ENCODE measurements at regions not wholly inside any gene's neighbourhood (a gene's known extent, or its start where the extent isn't known, plus 50 kb on each side); places are given as distances from the start of the nearest gene placed in this dataset.

DNA sequence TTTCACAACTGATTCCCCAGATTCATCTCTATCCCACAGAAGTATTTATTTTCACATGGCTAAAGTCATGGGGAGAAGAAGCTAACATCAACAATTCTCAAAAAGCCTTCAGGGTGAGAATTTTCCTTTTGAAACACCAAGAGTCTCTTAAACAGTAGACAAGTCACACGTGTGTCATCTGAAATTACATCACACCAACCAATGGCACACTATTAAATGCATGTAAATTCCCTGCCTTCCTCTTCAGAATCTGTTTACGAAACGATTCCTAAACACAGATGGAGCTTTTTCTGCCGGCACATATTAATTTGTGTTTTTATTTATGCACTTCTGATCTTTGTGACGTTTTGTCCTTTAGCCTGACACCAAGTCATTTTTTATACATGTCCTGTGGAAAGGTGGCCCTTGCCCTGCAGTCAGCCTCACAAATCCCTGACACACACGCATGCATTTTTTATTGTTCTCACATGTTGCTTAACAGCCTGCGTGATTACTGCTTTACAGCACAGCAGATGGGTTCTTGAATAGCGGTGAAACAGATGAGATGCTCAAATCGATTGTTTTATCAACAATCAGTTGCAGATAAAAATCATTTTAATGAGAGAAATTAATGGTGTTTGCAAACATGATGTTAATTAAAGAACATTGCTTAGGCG is 735.9 kb upstream of the TENM3 start:
- TF ChIP-seq FOXP2 (optimal IDR thresholded peaks at IDR 0.05; ENCODE audit: control extremely low read depth, extremely low read length, insufficient read depth) (no peak), POLR2AphosphoS5 (IDR thresholded peaks at IDR 0.05; ENCODE audit: borderline replicate concordance, low read depth, low read length) (no peak), EZH2 (IDR thresholded peaks at IDR 0.05) (no peak)
- Histone ChIP-seq H3K27ac (no peak overlapping the region), H3K9ac (ENCODE audit: insufficient read length) (no peak overlapping the region), H3K9me3 (ENCODE audit: low read depth, low read length) (no peaks in the 10 kb centered on the region), H3K36me3 (ENCODE audit: insufficient read depth, low read length) (no peaks in the 10 kb centered on the region), H3K4me3 (no peak overlapping the region)
- DNase-seq (ENCODE audit: low read depth, low spot score): no peak

DNA sequence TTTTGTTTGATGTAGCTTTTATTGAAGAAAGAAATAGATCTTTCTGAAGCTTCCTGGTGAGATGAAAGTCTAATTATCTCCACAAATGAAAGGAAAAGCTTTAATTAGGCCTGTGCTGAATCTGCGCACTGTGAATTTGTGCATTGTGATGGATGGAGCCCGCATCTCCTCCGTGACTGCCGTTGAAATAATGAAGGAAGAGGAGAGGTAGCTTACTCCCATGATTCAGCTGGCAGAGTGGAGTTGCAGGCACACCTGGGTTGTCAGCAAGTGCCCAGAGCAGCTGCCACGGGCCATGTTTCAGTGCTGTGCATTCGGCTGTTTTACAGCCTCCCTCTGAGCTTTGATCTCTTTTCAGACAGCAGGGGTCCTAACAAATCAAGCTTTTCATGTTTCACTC is 735.3 kb upstream of the TENM3 start:
- TF ChIP-seq POLR2AphosphoS5 (IDR thresholded peaks at IDR 0.05; ENCODE audit: borderline replicate concordance, low read depth, low read length) (no peak), FOXP2 (optimal IDR thresholded peaks at IDR 0.05; ENCODE audit: control extremely low read depth, extremely low read length, insufficient read depth) (no peak), EZH2 (IDR thresholded peaks at IDR 0.05) (no peak)
- Histone ChIP-seq H3K9ac (ENCODE audit: insufficient read length) (no peak overlapping the region), H3K36me3 (ENCODE audit: insufficient read depth, low read length) (no peaks in the 10 kb centered on the region), H3K9me3 (ENCODE audit: low read depth, low read length) (no peaks in the 10 kb centered on the region), H3K27ac (no peak overlapping the region), H3K4me3 (no peak overlapping the region)
- no peak for DNase-seq (ENCODE audit: low read depth, low spot score)

DNA sequence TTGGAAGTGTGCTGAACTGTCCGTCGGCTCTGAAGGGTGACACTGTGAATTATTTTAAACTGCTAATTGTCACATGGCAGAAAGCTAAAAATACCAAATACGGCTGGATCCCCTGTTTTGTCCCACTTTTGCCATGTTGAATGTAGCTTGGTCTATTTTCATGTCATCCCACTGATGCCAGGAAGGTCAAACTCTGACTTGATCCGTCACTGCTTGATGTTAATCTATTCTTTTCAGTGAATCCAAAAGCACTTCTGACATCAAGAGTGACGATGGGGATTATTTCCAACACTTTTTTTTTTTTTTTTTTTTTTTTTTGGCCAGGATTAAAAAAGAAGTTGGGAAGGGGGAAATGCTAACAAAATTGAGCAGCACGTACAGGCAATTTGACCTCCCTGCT is 734.6 kb upstream of the TENM3 start:
- H3K36me3 ChIP-seq (ENCODE audit: insufficient read depth, low read length): no peaks in the 10 kb centered on the region
- TF ChIP-seq FOXP2 (optimal IDR thresholded peaks at IDR 0.05; ENCODE audit: control extremely low read depth, extremely low read length, insufficient read depth) (no peak), EZH2 (IDR thresholded peaks at IDR 0.05) (no peak), POLR2AphosphoS5 (IDR thresholded peaks at IDR 0.05; ENCODE audit: borderline replicate concordance, low read depth, low read length) (no peak)

DNA sequence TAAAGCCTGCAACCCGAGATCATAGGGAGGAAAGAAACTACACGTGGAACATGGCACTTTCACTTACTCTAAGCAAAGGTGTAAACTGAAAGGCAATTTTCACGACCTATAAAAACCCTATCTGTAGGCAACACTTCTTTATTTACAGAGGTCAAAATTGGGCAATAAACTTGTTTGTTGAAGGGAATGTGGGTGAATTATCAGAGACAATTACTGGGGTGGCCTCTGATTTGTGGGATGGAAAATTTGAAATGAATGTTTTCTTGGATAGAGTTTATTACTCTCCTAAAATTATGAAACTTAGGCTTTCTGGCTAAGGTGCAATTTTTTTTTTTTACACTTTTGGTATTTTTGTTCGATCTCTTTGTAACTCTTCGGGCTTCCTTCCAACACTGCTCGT is 734.1 kb upstream of the TENM3 start:
- Histone ChIP-seq H3K27ac (no peak overlapping the region), H3K9me3 (ENCODE audit: low read depth, low read length) (no peaks in the 10 kb centered on the region), H3K4me3 (no peak overlapping the region), H3K9ac (ENCODE audit: insufficient read length) (no peak overlapping the region), H3K36me3 (ENCODE audit: insufficient read depth, low read length) (no peaks in the 10 kb centered on the region)
- no peak for TF ChIP-seq EZH2 (IDR thresholded peaks at IDR 0.05)
- no peak for TF ChIP-seq POLR2AphosphoS5 (IDR thresholded peaks at IDR 0.05; ENCODE audit: borderline replicate concordance, low read depth, low read length)
- TF ChIP-seq FOXP2 (optimal IDR thresholded peaks at IDR 0.05; ENCODE audit: control extremely low read depth, extremely low read length, insufficient read depth): no peak
- no peak for DNase-seq (ENCODE audit: low read depth, low spot score)

More for the DNA sequence above, 734.6 kb upstream of the TENM3 start:
- DNase-seq (ENCODE audit: low read depth, low spot score): no peak
- Histone ChIP-seq H3K9me3 (ENCODE audit: low read depth, low read length) (no peaks in the 10 kb centered on the region), H3K9ac (ENCODE audit: insufficient read length) (no peak overlapping the region), H3K4me3 (no peak overlapping the region), H3K27ac (no peak overlapping the region)

DNA sequence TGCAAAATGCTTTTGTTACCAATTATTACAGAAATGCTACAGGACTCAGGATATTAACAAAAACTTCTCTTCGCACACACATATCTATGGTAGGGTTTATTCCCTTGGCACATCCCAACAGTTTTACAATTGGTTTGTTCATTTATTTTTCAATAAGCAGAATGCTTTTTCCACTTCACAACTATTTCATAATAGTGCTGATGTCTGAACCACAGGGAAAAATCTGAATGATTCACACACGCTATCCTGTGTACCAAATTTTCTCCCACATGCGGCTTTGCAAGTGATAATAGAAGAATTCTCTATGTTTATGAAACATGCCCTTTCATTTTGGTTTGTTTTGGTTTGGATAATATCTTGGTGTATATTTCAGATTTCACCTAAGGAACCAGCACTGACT is 725.7 kb upstream of the TENM3 start:
- no peak overlapping the region for H3K27ac ChIP-seq
- H3K4me3 ChIP-seq: no peak overlapping the region
- H3K36me3 ChIP-seq (ENCODE audit: insufficient read depth, low read length): no peaks in the 10 kb centered on the region
- TF ChIP-seq EZH2 (IDR thresholded peaks at IDR 0.05) (no peak), FOXP2 (optimal IDR thresholded peaks at IDR 0.05; ENCODE audit: control extremely low read depth, extremely low read length, insufficient read depth) (no peak), POLR2AphosphoS5 (IDR thresholded peaks at IDR 0.05; ENCODE audit: borderline replicate concordance, low read depth, low read length) (no peak)
- no peaks in the 10 kb centered on the region for H3K9me3 ChIP-seq (ENCODE audit: low read depth, low read length)
- H3K9ac ChIP-seq (ENCODE audit: insufficient read length): no peak overlapping the region
- no peak for DNase-seq (ENCODE audit: low read depth, low spot score)

DNA sequence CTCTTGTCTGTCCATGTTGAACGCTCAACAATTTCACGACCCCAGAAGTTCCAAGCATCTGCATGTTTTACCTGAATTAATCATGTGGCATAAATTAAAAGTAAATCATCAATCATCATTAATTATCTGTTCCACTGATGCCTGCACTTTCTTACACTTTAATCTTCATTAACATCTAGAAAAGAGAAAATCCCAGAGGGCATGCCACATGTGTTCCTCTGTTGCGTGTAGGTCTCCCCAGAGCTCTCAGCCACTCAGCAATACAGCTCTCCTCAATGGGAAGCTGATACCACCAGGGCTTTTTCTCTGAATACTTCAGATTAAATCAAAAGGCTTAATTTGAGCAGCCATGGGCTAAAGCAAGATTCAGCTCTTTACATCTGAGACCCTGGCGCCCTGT is 722.4 kb upstream of the TENM3 start:
- TF ChIP-seq EZH2 (IDR thresholded peaks at IDR 0.05) (no peak), POLR2AphosphoS5 (IDR thresholded peaks at IDR 0.05; ENCODE audit: borderline replicate concordance, low read depth, low read length) (no peak), FOXP2 (optimal IDR thresholded peaks at IDR 0.05; ENCODE audit: control extremely low read depth, extremely low read length, insufficient read depth) (no peak)
- DNase-seq (ENCODE audit: low read depth, low spot score): no peak
- Histone ChIP-seq H3K4me3 (no peak overlapping the region), H3K9me3 (ENCODE audit: low read depth, low read length) (no peaks in the 10 kb centered on the region), H3K9ac (ENCODE audit: insufficient read length) (no peak overlapping the region), H3K27ac (no peak overlapping the region), H3K36me3 (ENCODE audit: insufficient read depth, low read length) (no peaks in the 10 kb centered on the region)

DNA sequence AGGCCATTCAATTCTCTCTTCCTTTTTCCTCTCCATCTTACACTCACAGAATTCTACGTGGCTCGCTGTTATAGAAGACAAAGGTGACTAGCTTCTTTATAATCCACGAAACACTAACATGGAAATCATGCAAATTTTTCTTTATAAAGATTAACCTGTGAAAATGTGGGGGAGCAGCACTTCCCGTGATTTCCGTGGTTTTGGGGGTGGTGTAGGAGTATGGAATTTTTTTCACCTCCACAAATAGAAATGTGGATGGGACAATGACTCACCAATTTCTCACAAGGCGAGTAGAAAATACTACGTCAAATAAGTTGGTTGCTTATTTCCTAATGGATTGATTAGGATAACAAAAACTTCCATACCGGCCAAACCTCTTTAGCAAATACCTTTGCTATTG is 719.2 kb upstream of the TENM3 start:
- DNase-seq (ENCODE audit: low read depth, low spot score): no peak
- no peak overlapping the region for H3K4me3 ChIP-seq
- H3K9ac ChIP-seq (ENCODE audit: insufficient read length): no peak overlapping the region
- TF ChIP-seq EZH2 (IDR thresholded peaks at IDR 0.05) (no peak), POLR2AphosphoS5 (IDR thresholded peaks at IDR 0.05; ENCODE audit: borderline replicate concordance, low read depth, low read length) (no peak), FOXP2 (optimal IDR thresholded peaks at IDR 0.05; ENCODE audit: control extremely low read depth, extremely low read length, insufficient read depth) (no peak)
- H3K36me3 ChIP-seq (ENCODE audit: insufficient read depth, low read length): no peaks in the 10 kb centered on the region
- no peaks in the 10 kb centered on the region for H3K9me3 ChIP-seq (ENCODE audit: low read depth, low read length)
- no peak overlapping the region for H3K27ac ChIP-seq

DNA sequence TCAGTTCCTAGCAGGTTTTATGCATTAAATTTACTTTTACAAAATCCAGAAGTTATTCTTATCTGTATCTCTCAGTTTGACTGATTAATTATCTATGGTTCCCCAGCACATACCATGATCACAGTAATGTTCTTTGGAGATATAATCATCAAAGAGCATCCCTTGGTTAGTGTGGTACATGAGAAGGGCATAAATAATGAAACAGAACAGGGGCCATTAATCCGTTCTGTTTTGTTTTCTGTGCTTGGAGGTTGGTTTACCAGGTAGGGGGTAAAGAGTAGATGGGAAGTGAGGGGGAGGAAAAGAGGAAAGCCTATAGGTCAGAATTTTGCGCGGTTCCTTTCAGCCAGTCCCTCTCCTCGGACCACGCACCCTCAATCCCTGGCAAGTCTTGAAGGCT is 718.7 kb upstream of the TENM3 start:
- H3K9ac ChIP-seq (ENCODE audit: insufficient read length): no peak overlapping the region
- no peak for DNase-seq (ENCODE audit: low read depth, low spot score)
- H3K27ac ChIP-seq: no peak overlapping the region
- H3K4me3 ChIP-seq: no peak overlapping the region
- H3K36me3 ChIP-seq (ENCODE audit: insufficient read depth, low read length): no peaks in the 10 kb centered on the region
- TF ChIP-seq FOXP2 (optimal IDR thresholded peaks at IDR 0.05; ENCODE audit: control extremely low read depth, extremely low read length, insufficient read depth): no peak
- TF ChIP-seq EZH2 (IDR thresholded peaks at IDR 0.05): no peak
- TF ChIP-seq POLR2AphosphoS5 (IDR thresholded peaks at IDR 0.05; ENCODE audit: borderline replicate concordance, low read depth, low read length): no peak
- no peaks in the 10 kb centered on the region for H3K9me3 ChIP-seq (ENCODE audit: low read depth, low read length)

DNA sequence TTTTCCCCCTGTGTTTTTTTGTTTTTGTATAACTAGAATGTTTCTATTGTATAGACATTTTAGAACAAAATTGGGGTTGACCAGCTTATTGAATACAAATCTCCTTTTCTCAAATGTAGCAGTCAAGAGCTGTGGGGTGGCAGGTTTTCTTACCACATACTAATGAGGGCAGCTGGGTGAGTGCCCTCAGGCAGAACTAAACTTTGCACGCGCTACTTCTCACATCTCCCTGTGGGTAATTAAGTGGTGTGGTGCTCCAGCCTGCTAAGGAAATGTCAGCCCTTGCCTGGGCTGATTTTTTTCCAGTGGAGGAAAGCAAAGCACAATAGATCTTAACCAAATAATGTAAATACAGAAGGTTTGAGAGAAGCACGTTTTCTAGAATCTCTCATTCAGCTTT is 717.6 kb upstream of the TENM3 start:
- no peak for DNase-seq (ENCODE audit: low read depth, low spot score)
- no peak for TF ChIP-seq POLR2AphosphoS5 (IDR thresholded peaks at IDR 0.05; ENCODE audit: borderline replicate concordance, low read depth, low read length)
- TF ChIP-seq FOXP2 (optimal IDR thresholded peaks at IDR 0.05; ENCODE audit: control extremely low read depth, extremely low read length, insufficient read depth): no peak
- TF ChIP-seq EZH2 (IDR thresholded peaks at IDR 0.05): no peak
- no peak overlapping the region for H3K9ac ChIP-seq (ENCODE audit: insufficient read length)
- no peaks in the 10 kb centered on the region for H3K9me3 ChIP-seq (ENCODE audit: low read depth, low read length)
- H3K36me3 ChIP-seq (ENCODE audit: insufficient read depth, low read length): no peaks in the 10 kb centered on the region
- H3K27ac ChIP-seq: no peak overlapping the region
- H3K4me3 ChIP-seq: no peak overlapping the region
